Esophagus squamous epithelium (tissue), 4 donors: ENCODE measurements at regions not wholly inside any gene's neighbourhood (a gene's known extent, or its start where the extent isn't known, plus 50 kb on each side); places are given as distances from the start of the nearest gene placed in this dataset.

Experiments used
- POLR2A ChIP-seq, 4 donors: fragments of 450-650 bp; IDR thresholded peaks; one replicate each; pipeline ENCODE4 v1.6.1; 2017; ENCODE audit warnings: antibody characterized with exemption in 4 of 4, mild to moderate bottlenecking in 4 of 4, moderate library complexity in 3 of 4
- TF ChIP-seq, protein P1 (sequence below), 6 experiments: fragments of 450-650 bp in 4 of 6; fragments of 200-600 bp in 2 of 6; sonication (generic) in 2 of 6; IDR thresholded peaks; one replicate each; pipeline ENCODE4 v1.5.1; 2016 to 2019; ENCODE audit warnings: antibody characterized with exemption in 6 of 6, mild to moderate bottlenecking in 4 of 6, moderate library complexity in 4 of 6

DNA sequence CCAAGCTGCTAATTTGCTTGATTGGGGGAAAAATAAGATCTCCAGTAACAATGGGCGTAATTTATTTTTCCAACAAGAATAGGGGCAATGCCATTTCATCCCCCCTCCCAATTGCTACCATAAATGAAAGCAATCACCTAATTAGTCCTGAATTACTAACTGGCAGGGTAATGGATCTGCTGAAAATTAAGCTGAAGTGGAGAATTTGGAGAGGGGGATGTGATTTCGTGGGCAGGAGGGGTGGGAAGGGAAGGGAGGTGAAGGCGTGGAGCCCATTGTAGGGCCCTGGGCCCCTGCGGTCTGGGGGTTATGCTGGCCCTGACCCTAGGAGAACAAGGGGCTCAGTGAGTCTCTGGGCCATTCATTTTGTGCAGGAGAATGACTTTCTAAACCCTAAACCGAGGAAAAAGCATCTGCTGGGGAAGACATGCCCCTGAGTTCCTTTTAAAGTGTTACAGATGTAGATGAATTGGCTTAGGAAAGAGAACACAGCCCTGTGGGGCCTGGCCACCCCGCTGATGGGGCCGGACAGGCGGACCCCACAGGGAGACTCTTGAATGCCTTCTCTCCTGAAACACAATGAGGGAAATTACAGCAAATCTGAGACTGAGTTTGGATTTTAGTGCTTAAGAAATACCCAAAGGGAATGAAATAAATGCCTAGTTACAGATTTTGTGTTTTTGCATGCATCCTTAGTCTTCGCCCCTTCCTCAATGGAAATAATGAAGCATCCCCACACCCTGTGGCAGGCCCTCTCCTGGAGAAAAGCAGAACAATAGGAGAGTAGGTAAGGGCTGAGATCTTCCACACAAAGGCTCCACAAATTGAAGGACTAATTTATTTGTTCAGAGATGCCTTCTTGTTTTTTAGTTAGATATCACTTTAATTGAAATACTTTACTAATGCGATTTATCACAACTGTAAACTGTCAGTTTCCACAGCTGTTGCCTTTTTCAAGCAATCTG, 143.2 kb downstream of the PSAT1 start:
- TF ChIP-seq, protein P1, sequence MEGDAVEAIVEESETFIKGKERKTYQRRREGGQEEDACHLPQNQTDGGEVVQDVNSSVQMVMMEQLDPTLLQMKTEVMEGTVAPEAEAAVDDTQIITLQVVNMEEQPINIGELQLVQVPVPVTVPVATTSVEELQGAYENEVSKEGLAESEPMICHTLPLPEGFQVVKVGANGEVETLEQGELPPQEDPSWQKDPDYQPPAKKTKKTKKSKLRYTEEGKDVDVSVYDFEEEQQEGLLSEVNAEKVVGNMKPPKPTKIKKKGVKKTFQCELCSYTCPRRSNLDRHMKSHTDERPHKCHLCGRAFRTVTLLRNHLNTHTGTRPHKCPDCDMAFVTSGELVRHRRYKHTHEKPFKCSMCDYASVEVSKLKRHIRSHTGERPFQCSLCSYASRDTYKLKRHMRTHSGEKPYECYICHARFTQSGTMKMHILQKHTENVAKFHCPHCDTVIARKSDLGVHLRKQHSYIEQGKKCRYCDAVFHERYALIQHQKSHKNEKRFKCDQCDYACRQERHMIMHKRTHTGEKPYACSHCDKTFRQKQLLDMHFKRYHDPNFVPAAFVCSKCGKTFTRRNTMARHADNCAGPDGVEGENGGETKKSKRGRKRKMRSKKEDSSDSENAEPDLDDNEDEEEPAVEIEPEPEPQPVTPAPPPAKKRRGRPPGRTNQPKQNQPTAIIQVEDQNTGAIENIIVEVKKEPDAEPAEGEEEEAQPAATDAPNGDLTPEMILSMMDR (IDR thresholded peaks at IDR 0.05), result no peak
- TF ChIP-seq POLR2A (IDR thresholded peaks at IDR 0.05), result no peak
